Activated T-helper 1 cell treated with anti-CD3 and anti-CD28 coated beads, Interleukin-12 subunit alpha, Interleukin-12 subunit beta, Interleukin-2, Interleukin-4 antibody, amounts not matched to agents 30 ng/mL and 10 ng/mL and 1 ng/mL, durations not matched to agents 14 hours and 24 hours and 36 hours (primary cell): ENCODE measurements at regions not wholly inside any gene's neighbourhood (a gene's known extent, or its start where the extent isn't known, plus 50 kb on each side); places are given as distances from the start of the nearest gene placed in this dataset.
"Not testable (repeated sequence)": the region's sequence is repeated elsewhere in the genome, so short reads cannot be mapped to it uniquely, and the experiment has no call there.

Experiments
- DNase-seq: peaks from one replicate; pipeline ENCODE4 v3.0.0; 2021; ENCODE audit warnings: low spot score
- H3K27ac Mint-ChIP-seq: one replicate; pipeline ENCODE4 v1.8.0; 2021; ENCODE audit warnings: mild to moderate bottlenecking, mixed read lengths
- H3K27me3 Mint-ChIP-seq: one replicate; pipeline ENCODE4 v1.8.0; 2022; ENCODE audit warnings: mild to moderate bottlenecking, moderate library complexity, mixed read lengths; ENCODE audit not compliant: insufficient read depth
- H3K36me3 Mint-ChIP-seq: one replicate; pipeline ENCODE4 v1.8.0; 2021; ENCODE audit warnings: low read depth, mixed read lengths
- H3K4me1 Mint-ChIP-seq: one replicate; pipeline ENCODE4 v1.8.0; 2021; ENCODE audit warnings: low read depth, mixed read lengths
- H3K4me3 Mint-ChIP-seq: one replicate; pipeline ENCODE4 v1.8.0; 2021; ENCODE audit warnings: mild to moderate bottlenecking, moderate library complexity, mixed read lengths
- H3K9me3 Mint-ChIP-seq: one replicate; pipeline ENCODE4 v1.8.0; 2021; ENCODE audit warnings: mixed read lengths
- intact Hi-C: fragments of 100-400 bp; cut with micrococcal nuclease; formaldehyde crosslinking; loops from one replicate; pipeline ENCODE4 v1.15.1; 2024

DNA sequence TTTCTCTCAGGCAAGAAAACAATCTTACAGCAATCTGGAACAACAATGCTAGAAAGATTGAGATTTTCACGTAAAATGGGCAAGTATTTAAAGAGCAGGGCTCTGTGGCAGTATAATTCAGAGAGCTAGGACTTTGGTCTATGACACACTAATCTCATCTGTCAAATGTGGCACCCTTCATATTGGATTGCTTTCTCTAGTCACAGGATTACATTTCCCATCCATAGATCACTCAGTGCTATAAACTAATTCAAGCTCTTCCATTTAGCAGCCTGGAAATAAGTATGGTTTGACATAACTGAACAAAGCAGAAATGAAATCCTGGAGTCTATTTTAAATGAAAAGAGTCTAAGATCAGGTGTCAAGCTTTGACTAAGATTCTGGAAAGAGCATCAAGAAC, 263.1 kb upstream of the TMPRSS15 start:
- DNase-seq: no peak
- H3K27me3 Mint-ChIP-seq: no peaks in the 10 kb centered on the region
- no peaks in the 10 kb centered on the region for H3K36me3 Mint-ChIP-seq
- H3K4me3 Mint-ChIP-seq: no peak overlapping the region
- intact Hi-C loops: no loop called here
- no peaks in the 10 kb centered on the region for H3K4me1 Mint-ChIP-seq
- peaks cover 30% of the 10 kb centered on the region for H3K9me3 Mint-ChIP-seq
- H3K27ac Mint-ChIP-seq: no peak overlapping the region

DNA sequence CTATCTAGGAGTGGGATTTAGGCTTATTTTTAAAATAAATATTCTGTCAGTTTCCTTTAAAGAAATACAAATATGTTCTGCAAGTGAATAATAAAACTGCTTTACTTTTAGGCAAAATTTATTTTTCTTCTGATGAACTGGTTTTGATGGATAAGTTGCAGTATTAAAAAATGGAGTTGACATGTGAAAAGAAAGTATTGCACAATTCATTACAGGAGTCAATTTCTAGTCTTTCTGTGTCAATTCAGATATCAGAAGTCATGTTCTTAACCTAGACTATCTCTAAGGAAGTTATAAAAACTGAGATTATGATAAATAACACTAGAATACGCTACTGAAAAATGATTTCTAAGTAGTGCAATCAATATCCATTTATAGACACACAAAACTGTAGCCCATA, 270.2 kb upstream of the TMPRSS15 start:
- H3K27me3 Mint-ChIP-seq: no peaks in the 10 kb centered on the region
- DNase-seq: no peak
- H3K36me3 Mint-ChIP-seq: no peaks in the 10 kb centered on the region
- no peaks in the 10 kb centered on the region for H3K4me1 Mint-ChIP-seq
- H3K4me3 Mint-ChIP-seq: no peak overlapping the region
- H3K27ac Mint-ChIP-seq: no peak overlapping the region
- peaks cover 9% of the 10 kb centered on the region for H3K9me3 Mint-ChIP-seq
- intact Hi-C loops: no loop called here

DNA sequence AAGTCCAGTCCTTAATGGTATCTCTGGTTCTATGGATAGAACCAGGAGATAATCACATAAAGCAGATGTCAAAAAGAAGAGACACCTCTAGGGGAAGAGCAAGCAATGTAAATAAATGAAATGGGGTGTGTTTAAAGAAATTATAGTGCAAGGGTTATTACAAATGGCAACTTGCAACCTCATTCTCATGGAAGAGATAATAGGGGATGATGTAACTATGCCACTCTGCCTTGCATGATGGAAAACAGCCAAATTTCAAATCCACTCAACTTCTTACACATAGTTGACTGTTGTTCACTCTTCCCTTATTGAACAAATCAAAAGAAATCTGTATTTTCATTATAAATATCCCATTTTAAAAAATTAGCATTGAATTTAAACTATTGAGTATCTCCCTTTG, 274.0 kb upstream of the TMPRSS15 start:
- H3K9me3 Mint-ChIP-seq: peaks cover 12% of the 10 kb centered on the region
- no peaks in the 10 kb centered on the region for H3K4me1 Mint-ChIP-seq
- intact Hi-C loops: no loop called here
- H3K27ac Mint-ChIP-seq: no peak overlapping the region
- no peaks in the 10 kb centered on the region for H3K36me3 Mint-ChIP-seq
- no peak overlapping the region for H3K4me3 Mint-ChIP-seq
- DNase-seq: no peak
- no peaks in the 10 kb centered on the region for H3K27me3 Mint-ChIP-seq

DNA sequence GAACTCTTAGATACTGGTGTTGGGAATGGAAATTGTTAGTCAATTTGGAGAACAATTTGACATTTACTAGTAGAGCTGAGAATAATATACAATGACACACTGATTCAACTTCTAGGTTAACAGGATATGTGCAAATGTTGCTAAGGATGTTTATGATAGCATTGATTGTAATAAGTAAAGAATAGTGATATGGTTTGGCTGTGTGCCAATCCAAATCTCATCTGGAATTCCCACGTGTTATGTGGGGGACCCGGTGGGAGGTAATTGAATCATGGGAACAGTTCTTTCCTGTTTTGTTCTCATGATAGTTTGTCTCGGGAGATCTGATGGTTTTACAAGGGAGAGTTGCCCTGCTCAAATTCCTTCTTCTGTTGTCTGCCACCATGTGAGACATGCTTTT, 302.4 kb upstream of the TMPRSS15 start:
- intact Hi-C loops: no loop called here
- Mint-ChIP-seq H3K27me3 (no peaks in the 10 kb centered on the region), H3K27ac (no peak overlapping the region), H3K4me1 (no peaks in the 10 kb centered on the region), H3K36me3 (no peaks in the 10 kb centered on the region), H3K4me3 (no peak overlapping the region), H3K9me3 (peaks cover 11% of the 10 kb centered on the region)
- no peak for DNase-seq

GRCh38 chr21:18711662-18712061, 308.1 kb upstream of the TMPRSS15 start:
- H3K36me3 Mint-ChIP-seq: no peaks in the 10 kb centered on the region
- DNase-seq: no peak
- H3K4me3 Mint-ChIP-seq: no peak overlapping the region
- H3K27me3 Mint-ChIP-seq: no peaks in the 10 kb centered on the region
- H3K9me3 Mint-ChIP-seq: peaks cover 11% of the 10 kb centered on the region
- H3K27ac Mint-ChIP-seq: no peak overlapping the region
- intact Hi-C loops: no loop called here
- no peaks in the 10 kb centered on the region for H3K4me1 Mint-ChIP-seq

GRCh38 chr21:18715606-18716005, 312.0 kb upstream of the TMPRSS15 start:
- Mint-ChIP-seq H3K4me3 (no peak overlapping the region), H3K27me3 (no peaks in the 10 kb centered on the region), H3K9me3 (peaks cover 13% of the 10 kb centered on the region), H3K4me1 (no peaks in the 10 kb centered on the region), H3K27ac (no peak overlapping the region), H3K36me3 (no peaks in the 10 kb centered on the region)
- DNase-seq: no peak
- intact Hi-C loops: no loop called here

- DNase-seq: no peak
- intact Hi-C loops: no loop called here
- Mint-ChIP-seq H3K27ac (no peak overlapping the region), H3K4me3 (no peak overlapping the region), H3K4me1 (no peaks in the 10 kb centered on the region), H3K36me3 (no peaks in the 10 kb centered on the region), H3K27me3 (no peaks in the 10 kb centered on the region), H3K9me3 (peaks cover 8% of the 10 kb centered on the region)
These were observed 313.1 kb upstream of the TMPRSS15 start for GRCh38 chr21:18716578-18717138.

DNA sequence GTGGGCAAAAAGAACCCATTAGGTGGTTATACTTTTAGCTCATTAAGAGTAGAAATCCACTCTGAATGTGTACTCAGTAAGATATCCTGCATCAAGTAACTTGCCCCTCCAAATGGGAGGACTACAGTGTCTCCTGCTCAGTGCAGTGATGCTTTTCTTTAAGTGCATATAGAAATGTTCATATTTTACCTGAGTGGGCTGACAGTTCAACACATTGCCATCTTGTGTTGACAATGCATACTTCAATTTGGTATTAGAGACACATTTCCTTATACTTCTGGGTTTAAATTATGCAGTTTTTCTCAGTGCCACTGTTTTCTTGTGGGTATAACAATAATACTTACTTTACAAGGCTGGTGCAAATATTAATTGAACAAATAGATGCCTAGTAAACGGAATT, 318.6 kb upstream of the TMPRSS15 start:
- Mint-ChIP-seq H3K4me3 (no peak overlapping the region), H3K9me3 (peaks cover 13% of the 10 kb centered on the region), H3K27ac (no peak overlapping the region), H3K36me3 (no peaks in the 10 kb centered on the region), H3K4me1 (no peaks in the 10 kb centered on the region), H3K27me3 (no peaks in the 10 kb centered on the region)
- intact Hi-C loops: no loop called here
- no peak for DNase-seq

- Mint-ChIP-seq H3K4me3 (no peak overlapping the region), H3K27me3 (no peaks in the 10 kb centered on the region), H3K36me3 (no peaks in the 10 kb centered on the region), H3K27ac (no peak overlapping the region), H3K9me3 (peaks cover 14% of the 10 kb centered on the region), H3K4me1 (no peaks in the 10 kb centered on the region)
- DNase-seq: no peak
- intact Hi-C loops: no loop called here
These were observed 319.6 kb upstream of the TMPRSS15 start for GRCh38 chr21:18723171-18723570.

DNA sequence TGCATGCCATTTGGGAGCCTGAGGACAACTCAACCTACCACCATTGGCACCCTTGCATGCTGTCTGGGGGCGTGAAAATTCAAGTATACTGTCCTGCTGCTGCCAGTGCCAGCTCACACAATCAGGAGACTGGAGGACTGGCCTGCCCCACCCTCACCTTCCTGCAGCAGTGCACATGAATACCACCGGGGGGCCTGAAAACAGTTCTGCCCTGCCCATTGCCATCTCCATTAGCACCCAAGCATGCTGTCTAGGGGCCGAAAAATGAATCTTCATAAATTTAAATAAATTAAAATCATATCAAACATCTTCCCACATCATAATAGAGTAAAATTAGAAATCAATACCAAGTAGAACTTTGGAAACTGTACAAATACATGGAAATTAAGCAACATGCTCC, 322.1 kb upstream of the TMPRSS15 start:
- H3K4me1 Mint-ChIP-seq: no peaks in the 10 kb centered on the region
- H3K4me3 Mint-ChIP-seq: no peak overlapping the region
- no peaks in the 10 kb centered on the region for H3K36me3 Mint-ChIP-seq
- no peaks in the 10 kb centered on the region for H3K27me3 Mint-ChIP-seq
- intact Hi-C loops: no loop called here
- no peak for DNase-seq
- peaks cover 14% of the 10 kb centered on the region for H3K9me3 Mint-ChIP-seq
- no peak overlapping the region for H3K27ac Mint-ChIP-seq

- intact Hi-C loops: no loop called here
- Mint-ChIP-seq H3K4me1 (no peaks in the 10 kb centered on the region), H3K4me3 (no peak overlapping the region), H3K36me3 (no peaks in the 10 kb centered on the region), H3K9me3 (peaks cover 19% of the 10 kb centered on the region), H3K27me3 (no peaks in the 10 kb centered on the region), H3K27ac (no peak overlapping the region)
- no peak for DNase-seq
These were observed 338.4 kb upstream of the TMPRSS15 start for GRCh38 chr21:18741954-18742353.

DNA sequence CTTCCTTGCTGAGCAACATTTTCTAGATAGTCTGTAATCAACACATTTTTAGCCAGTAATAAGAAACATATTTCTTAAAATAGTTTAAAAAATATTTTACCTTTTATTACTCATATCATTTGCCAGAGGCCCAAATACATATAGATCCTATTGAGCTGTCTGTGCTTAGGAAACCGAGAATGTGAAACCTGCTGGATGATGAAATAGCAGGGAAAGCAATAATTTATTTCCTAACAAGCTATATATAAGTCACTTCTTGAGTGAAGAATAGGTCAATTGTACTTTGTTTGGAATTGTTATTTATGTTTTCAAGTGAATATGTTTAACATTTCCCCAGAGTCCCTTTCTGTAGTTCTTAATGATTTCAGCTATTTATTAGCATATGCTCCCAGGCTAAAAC, 339.9 kb upstream of the TMPRSS15 start:
- Mint-ChIP-seq H3K4me1 (no peaks in the 10 kb centered on the region), H3K27ac (no peak overlapping the region), H3K4me3 (no peak overlapping the region), H3K36me3 (no peaks in the 10 kb centered on the region), H3K9me3 (peaks cover 23% of the 10 kb centered on the region), H3K27me3 (no peaks in the 10 kb centered on the region)
- DNase-seq: no peak
- intact Hi-C loops: no loop called here

DNA sequence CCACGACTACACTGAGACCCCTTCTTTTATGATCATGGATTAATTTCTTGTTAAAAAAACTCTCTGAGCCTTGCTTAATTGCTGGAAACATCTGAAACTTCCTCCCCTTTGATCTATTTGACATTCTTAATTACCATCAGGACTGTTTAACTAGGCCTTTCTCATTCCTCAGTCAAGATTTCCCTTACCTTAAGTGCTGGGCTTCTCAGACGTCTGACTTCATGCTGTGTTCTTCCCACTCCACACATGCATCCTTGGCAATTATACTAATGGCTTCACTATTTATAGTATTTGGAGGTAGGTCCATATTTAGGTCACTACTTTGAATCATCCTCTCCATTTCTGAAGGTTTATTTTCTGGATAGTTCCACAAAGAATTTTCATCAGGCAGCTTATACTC, 341.3 kb upstream of the TMPRSS15 start:
- H3K27ac Mint-ChIP-seq: no peak overlapping the region
- H3K36me3 Mint-ChIP-seq: no peaks in the 10 kb centered on the region
- DNase-seq: no peak
- peaks cover 25% of the 10 kb centered on the region for H3K9me3 Mint-ChIP-seq
- H3K4me3 Mint-ChIP-seq: no peak overlapping the region
- no peaks in the 10 kb centered on the region for H3K27me3 Mint-ChIP-seq
- no peaks in the 10 kb centered on the region for H3K4me1 Mint-ChIP-seq
- intact Hi-C loops: no loop called here

DNA sequence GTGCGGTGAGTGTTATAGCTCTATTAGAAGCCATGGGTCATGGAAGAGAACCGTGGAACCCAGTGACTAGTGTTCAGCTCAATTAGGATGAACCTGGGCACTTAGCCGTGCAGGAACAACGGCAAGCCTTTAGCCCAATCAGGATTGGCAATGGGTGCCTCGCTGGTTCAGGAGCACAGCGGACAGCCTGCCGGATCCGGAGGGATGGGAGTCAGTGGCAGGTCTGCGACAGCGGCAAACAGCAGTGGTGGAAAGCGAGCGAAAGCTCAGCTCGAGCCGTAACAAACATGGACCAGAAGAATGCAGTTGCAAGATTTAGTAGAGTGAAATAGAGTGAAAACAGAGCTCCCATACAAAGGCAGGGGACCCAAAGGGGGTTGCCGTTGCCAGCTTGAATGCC, 349.3 kb upstream of the TMPRSS15 start:
- peaks cover 20% of the 10 kb centered on the region for H3K9me3 Mint-ChIP-seq

More for the DNA sequence above, 349.3 kb upstream of the TMPRSS15 start:
- H3K36me3 Mint-ChIP-seq, DNase-seq, H3K4me1 Mint-ChIP-seq, H3K27ac Mint-ChIP-seq, intact Hi-C loops, H3K27me3 Mint-ChIP-seq, H3K4me3 Mint-ChIP-seq: not testable (repeated sequence)
